ENCODE measurements at regions not wholly inside any gene's neighbourhood (a gene's known extent, or its start where the extent isn't known, plus 50 kb on each side); places are given as distances from the start of the nearest gene placed in this dataset.

DNA sequence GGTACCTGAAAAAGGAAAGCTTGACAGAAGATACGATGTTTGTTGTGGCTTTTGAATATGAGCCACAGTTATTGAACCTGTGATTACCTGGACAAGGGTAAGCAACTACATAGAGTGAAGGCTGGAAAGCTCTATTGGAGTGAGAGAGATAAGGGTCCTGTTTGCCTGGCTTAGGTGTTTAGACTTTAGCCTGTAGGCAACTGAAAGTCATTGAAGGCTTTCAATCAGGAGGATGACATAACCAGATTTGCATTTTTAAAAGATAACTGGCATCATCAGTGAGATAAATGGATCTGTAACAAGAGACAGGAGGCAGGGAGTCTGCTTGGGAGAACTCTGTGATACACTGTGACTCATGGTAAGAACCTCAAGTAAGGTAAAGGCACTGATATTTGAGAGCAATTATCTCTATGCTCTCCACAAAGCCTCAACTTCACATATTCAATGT, 128.9 kb upstream of the SOX5 start (continued):
- TF ChIP-seq, protein P1, sequence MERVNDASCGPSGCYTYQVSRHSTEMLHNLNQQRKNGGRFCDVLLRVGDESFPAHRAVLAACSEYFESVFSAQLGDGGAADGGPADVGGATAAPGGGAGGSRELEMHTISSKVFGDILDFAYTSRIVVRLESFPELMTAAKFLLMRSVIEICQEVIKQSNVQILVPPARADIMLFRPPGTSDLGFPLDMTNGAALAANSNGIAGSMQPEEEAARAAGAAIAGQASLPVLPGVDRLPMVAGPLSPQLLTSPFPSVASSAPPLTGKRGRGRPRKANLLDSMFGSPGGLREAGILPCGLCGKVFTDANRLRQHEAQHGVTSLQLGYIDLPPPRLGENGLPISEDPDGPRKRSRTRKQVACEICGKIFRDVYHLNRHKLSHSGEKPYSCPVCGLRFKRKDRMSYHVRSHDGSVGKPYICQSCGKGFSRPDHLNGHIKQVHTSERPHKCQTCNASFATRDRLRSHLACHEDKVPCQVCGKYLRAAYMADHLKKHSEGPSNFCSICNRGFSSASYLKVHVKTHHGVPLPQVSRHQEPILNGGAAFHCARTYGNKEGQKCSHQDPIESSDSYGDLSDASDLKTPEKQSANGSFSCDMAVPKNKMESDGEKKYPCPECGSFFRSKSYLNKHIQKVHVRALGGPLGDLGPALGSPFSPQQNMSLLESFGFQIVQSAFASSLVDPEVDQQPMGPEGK (CRISPR knock-in tag; IDR thresholded peaks at IDR 0.05) = peak; percentile 44; the same call in 1 of the 2 replicates
- TF ChIP-seq MAFK (conservative IDR thresholded peaks at IDR 0.05 in 1 of 2, IDR thresholded peaks at IDR 0.05 in 1 of 2; ENCODE audit: low read length in 2 of 2) (no peak), MTF1 (CRISPR knock-in tag; IDR thresholded peaks at IDR 0.05) (no peak), SP140L (CRISPR knock-in tag; IDR thresholded peaks at IDR 0.05; ENCODE audit: borderline replicate concordance) (peak; percentile 91), POLR2G (IDR thresholded peaks at IDR 0.05; ENCODE audit: low read depth, low read length) (peak; percentile 40; the same call in 1 of the 2 replicates), BCL6 (CRISPR knock-in tag; IDR thresholded peaks at IDR 0.05) (peak; percentile 72), RARA (CRISPR knock-in tag; IDR thresholded peaks at IDR 0.05) (peak; percentile 34; the same call in 1 of the 2 replicates), ZNF335 (CRISPR knock-in tag; IDR thresholded peaks at IDR 0.05) (peak; percentile 98), ZMYM3 (CRISPR knock-in tag; IDR thresholded peaks at IDR 0.05) (peak; percentile 45; the same call in 1 of the 2 replicates), MIXL1 (CRISPR knock-in tag; IDR thresholded peaks at IDR 0.05) (peak; percentile 98)
- TF ChIP-seq, protein P2, sequence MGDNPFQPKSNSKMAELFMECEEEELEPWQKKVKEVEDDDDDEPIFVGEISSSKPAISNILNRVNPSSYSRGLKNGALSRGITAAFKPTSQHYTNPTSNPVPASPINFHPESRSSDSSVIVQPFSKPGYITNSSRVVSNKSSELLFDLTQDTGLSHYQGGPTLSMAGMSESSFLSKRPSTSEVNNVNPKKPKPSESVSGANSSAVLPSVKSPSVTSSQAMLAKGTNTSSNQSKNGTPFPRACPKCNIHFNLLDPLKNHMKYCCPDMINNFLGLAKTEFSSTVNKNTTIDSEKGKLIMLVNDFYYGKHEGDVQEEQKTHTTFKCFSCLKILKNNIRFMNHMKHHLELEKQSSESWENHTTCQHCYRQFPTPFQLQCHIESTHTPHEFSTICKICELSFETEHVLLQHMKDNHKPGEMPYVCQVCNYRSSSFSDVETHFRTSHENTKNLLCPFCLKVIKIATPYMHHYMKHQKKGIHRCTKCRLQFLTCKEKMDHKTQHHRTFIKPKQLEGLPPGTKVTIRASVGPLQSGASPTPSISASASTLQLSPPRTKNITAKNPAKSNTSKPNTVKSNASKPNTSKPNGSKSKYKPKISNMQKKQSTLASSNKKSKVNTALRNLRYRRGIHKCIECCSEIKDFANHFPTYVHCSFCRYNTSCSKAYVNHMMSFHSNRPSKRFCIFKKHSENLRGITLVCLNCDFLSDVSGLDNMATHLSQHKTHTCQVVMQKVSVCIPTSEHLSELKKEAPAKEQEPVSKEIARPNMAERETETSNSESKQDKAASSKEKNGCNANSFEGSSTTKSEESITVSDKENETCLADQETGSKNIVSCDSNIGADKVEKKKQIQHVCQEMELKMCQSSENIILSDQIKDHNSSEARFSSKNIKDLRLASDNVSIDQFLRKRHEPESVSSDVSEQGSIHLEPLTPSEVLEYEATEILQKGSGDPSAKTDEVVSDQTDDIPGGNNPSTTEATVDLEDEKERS (CRISPR knock-in tag; IDR thresholded peaks at IDR 0.05) = 0 out of 2 replicates have a peak, but pooled peaks have one; percentile 37
- TF ChIP-seq, protein P3, sequence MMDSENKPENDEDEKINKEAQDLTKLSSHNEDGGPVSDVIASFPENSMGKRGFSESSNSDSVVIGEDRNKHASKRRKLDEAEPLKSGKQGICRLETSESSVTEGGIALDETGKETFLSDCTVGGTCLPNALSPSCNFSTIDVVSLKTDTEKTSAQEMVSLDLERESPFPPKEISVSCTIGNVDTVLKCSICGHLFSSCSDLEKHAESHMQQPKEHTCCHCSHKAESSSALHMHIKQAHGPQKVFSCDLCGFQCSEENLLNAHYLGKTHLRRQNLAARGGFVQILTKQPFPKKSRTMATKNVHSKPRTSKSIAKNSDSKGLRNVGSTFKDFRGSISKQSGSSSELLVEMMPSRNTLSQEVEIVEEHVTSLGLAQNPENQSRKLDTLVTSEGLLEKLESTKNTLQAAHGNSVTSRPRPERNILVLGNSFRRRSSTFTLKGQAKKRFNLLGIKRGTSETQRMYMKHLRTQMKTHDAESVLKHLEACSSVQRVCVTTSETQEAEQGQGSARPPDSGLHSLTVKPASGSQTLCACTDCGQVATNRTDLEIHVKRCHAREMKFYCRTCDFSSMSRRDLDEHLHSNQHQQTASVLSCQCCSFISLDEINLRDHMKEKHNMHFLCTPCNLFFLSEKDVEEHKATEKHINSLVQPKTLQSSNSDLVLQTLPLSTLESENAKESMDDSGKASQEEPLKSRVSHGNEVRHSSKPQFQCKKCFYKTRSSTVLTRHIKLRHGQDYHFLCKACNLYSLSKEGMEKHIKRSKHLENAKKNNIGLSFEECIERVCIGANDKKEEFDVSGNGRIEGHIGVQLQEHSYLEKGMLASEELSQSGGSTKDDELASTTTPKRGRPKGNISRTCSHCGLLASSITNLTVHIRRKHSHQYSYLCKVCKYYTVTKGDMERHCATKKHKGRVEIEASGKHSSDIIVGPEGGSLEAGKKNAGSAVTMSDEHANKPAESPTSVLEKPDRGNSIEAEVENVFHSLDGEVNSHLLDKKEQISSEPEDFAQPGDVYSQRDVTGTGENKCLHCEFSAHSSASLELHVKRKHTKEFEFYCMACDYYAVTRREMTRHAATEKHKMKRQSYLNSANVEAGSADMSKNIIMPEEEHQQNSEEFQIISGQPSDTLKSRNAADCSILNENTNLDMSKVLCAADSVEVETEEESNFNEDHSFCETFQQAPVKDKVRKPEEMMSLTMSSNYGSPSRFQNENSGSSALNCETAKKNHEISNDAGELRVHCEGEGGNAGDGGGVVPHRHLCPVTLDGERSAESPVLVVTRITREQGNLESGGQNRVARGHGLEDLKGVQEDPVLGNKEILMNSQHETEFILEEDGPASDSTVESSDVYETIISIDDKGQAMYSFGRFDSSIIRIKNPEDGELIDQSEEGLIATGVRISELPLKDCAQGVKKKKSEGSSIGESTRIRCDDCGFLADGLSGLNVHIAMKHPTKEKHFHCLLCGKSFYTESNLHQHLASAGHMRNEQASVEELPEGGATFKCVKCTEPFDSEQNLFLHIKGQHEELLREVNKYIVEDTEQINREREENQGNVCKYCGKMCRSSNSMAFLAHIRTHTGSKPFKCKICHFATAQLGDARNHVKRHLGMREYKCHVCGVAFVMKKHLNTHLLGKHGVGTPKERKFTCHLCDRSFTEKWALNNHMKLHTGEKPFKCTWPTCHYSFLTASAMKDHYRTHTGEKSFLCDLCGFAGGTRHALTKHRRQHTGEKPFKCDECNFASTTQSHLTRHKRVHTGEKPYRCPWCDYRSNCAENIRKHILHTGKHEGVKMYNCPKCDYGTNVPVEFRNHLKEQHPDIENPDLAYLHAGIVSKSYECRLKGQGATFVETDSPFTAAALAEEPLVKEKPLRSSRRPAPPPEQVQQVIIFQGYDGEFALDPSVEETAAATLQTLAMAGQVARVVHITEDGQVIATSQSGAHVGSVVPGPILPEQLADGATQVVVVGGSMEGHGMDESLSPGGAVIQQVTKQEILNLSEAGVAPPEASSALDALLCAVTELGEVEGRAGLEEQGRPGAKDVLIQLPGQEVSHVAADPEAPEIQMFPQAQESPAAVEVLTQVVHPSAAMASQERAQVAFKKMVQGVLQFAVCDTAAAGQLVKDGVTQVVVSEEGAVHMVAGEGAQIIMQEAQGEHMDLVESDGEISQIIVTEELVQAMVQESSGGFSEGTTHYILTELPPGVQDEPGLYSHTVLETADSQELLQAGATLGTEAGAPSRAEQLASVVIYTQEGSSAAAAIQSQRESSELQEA (CRISPR knock-in tag; IDR thresholded peaks at IDR 0.05; ENCODE audit: not compliant biosample characterization) = no peak

Measured in HepG2 (cell line).